DOHH2 (cell line): ENCODE measurements at regions not wholly inside any gene's neighbourhood (a gene's known extent, or its start where the extent isn't known, plus 50 kb on each side); places are given as distances from the start of the nearest gene placed in this dataset.

Experiments used
- H3F3A ChIP-seq: fragments of 200-600 bp; sonication (generic), shearing (Covaris generic); 2 replicates; pipeline ENCODE4 v1.6.0; 2016; ENCODE audit warnings: antibody characterized with exemption, mild to moderate bottlenecking; ENCODE audit not compliant: control insufficient read depth, insufficient read depth
- H3K27ac ChIP-seq: fragments of 200-600 bp; sonication (generic); 2 replicates; pipeline ENCODE4 v1.5.1; 2014; ENCODE audit warnings: low read depth, mild to moderate bottlenecking, low read length, moderate library complexity
- H3K27me3 ChIP-seq: fragments of 200-600 bp; sonication (generic); 2 replicates; pipeline ENCODE4 v1.6.1; 2014; ENCODE audit warnings: mild to moderate bottlenecking, low read length, mixed read lengths; ENCODE audit not compliant: control insufficient read depth
- H3K36me3 ChIP-seq: fragments of 200-600 bp; sonication (generic); 2 replicates; pipeline ENCODE4 v1.6.1; 2014; ENCODE audit warnings: mild to moderate bottlenecking, low read length, moderate library complexity, mixed read lengths; ENCODE audit not compliant: control insufficient read depth
- H3K4me1 ChIP-seq: fragments of 200-600 bp; sonication (generic); 2 replicates; pipeline ENCODE4 v1.6.1; 2014; ENCODE audit warnings: mild to moderate bottlenecking, low read length, mixed read lengths; ENCODE audit not compliant: control insufficient read depth
- H3K4me2 ChIP-seq: fragments of 200-600 bp; sonication (generic); 2 replicates; pipeline ENCODE4 v1.6.0; 2014; ENCODE audit warnings: mild to moderate bottlenecking, low read length, moderate library complexity
- H3K4me3 ChIP-seq: fragments of 200-600 bp; sonication (generic); 2 replicates; pipeline ENCODE4 v1.5.1; 2014; ENCODE audit warnings: mild to moderate bottlenecking, low read length, mixed read lengths
- H3K79me2 ChIP-seq: fragments of 200-600 bp; sonication (generic); 2 replicates; pipeline ENCODE4 v1.6.1; 2014; ENCODE audit warnings: mild to moderate bottlenecking, low read length, mixed read lengths; ENCODE audit not compliant: control insufficient read depth
- H3K9me2 ChIP-seq: fragments of 200-600 bp; sonication (generic); replicated peaks from 2 replicates; pipeline ENCODE4 v1.6.1; 2014; ENCODE audit warnings: mild to moderate bottlenecking, low read length, mixed read lengths; ENCODE audit not compliant: control insufficient read depth
- H3K9me3 ChIP-seq: fragments of 200-600 bp; sonication (generic); 2 replicates; pipeline ENCODE4 v1.6.1; 2014; ENCODE audit warnings: antibody characterized with exemption, low read length, mixed read lengths; ENCODE audit not compliant: control insufficient read depth, insufficient read depth
- H4K20me1 ChIP-seq: fragments of 200-600 bp; sonication (generic); 2 replicates; pipeline ENCODE4 v1.6.0; 2014; ENCODE audit warnings: low read depth, mild to moderate bottlenecking, antibody characterized with exemption, low read length, moderate library complexity; ENCODE audit not compliant: control insufficient read depth, insufficient read depth
- CTCF ChIP-seq: fragments of 200-600 bp; sonication (generic); IDR thresholded peaks from one replicate; pipeline ENCODE4 v1.5.1; 2014; ENCODE audit warnings: antibody characterized with exemption, mild to moderate bottlenecking, low read depth, low read length; ENCODE audit not compliant: poor library complexity, severe bottlenecking
- EZH2phosphoT487 ChIP-seq: fragments of 200-600 bp; sonication (generic); IDR thresholded peaks from 2 replicates; pipeline ENCODE4 v1.6.1; 2017; ENCODE audit warnings: borderline replicate concordance, mild to moderate bottlenecking, antibody characterized with exemption, low read length, moderate library complexity, mixed read lengths

GRCh38 chr15:93476491-93477177, 387.6 kb upstream of the RGMA start:
- H3K9me3 ChIP-seq: no peaks in the 10 kb centered on the region
- no peak for TF ChIP-seq CTCF
- no peak overlapping the region for H3K4me2 ChIP-seq
- H3K4me1 ChIP-seq: no peaks in the 10 kb centered on the region
- H3K79me2 ChIP-seq: no peaks in the 10 kb centered on the region
- no peaks in the 10 kb centered on the region for H3K27me3 ChIP-seq
- H3K27ac ChIP-seq: no peak overlapping the region
- H3F3A ChIP-seq: no peaks in the 10 kb centered on the region
- H4K20me1 ChIP-seq: no peaks in the 10 kb centered on the region
- H3K9me2 ChIP-seq: no peaks in the 10 kb centered on the region
- H3K4me3 ChIP-seq: no peak overlapping the region
- no peaks in the 10 kb centered on the region for H3K36me3 ChIP-seq

GRCh38 chr15:93474728-93475127, 385.7 kb upstream of the RGMA start:
- H3K27ac ChIP-seq: no peak overlapping the region
- H3F3A ChIP-seq: no peaks in the 10 kb centered on the region
- no peak overlapping the region for H3K4me3 ChIP-seq
- no peak for TF ChIP-seq EZH2phosphoT487
- H4K20me1 ChIP-seq: no peaks in the 10 kb centered on the region
- H3K9me2 ChIP-seq: no peaks in the 10 kb centered on the region
- no peaks in the 10 kb centered on the region for H3K27me3 ChIP-seq
- H3K9me3 ChIP-seq: no peaks in the 10 kb centered on the region
- no peaks in the 10 kb centered on the region for H3K79me2 ChIP-seq
- H3K36me3 ChIP-seq: no peaks in the 10 kb centered on the region
- H3K4me1 ChIP-seq: no peaks in the 10 kb centered on the region
- no peak overlapping the region for H3K4me2 ChIP-seq

GRCh38 chr15:93469994-93470393, 381.0 kb upstream of the RGMA start:
- no peaks in the 10 kb centered on the region for H3K27me3 ChIP-seq
- no peak for TF ChIP-seq EZH2phosphoT487
- no peak for TF ChIP-seq CTCF
- H3K27ac ChIP-seq: no peak overlapping the region
- no peaks in the 10 kb centered on the region for H3K36me3 ChIP-seq
- H3K9me3 ChIP-seq: no peaks in the 10 kb centered on the region
- no peaks in the 10 kb centered on the region for H4K20me1 ChIP-seq
- no peak overlapping the region for H3K4me2 ChIP-seq
- H3K4me3 ChIP-seq: no peak overlapping the region
- H3K79me2 ChIP-seq: no peaks in the 10 kb centered on the region
- H3K4me1 ChIP-seq: no peaks in the 10 kb centered on the region
- no peaks in the 10 kb centered on the region for H3F3A ChIP-seq
- H3K9me2 ChIP-seq: no peaks in the 10 kb centered on the region

GRCh38 chr15:93467337-93467736, 378.3 kb upstream of the RGMA start:
- Histone ChIP-seq H3K79me2 (no peaks in the 10 kb centered on the region), H3K4me2 (no peak overlapping the region), H3K27me3 (no peaks in the 10 kb centered on the region), H3K27ac (no peak overlapping the region), H4K20me1 (no peaks in the 10 kb centered on the region), H3K36me3 (no peaks in the 10 kb centered on the region), H3K9me3 (no peaks in the 10 kb centered on the region), H3K9me2 (no peaks in the 10 kb centered on the region), H3K4me3 (no peak overlapping the region), H3F3A (no peaks in the 10 kb centered on the region), H3K4me1 (no peaks in the 10 kb centered on the region)
- TF ChIP-seq CTCF (no peak), EZH2phosphoT487 (no peak)
